ENCODE measurements at regions not wholly inside any gene's neighbourhood (a gene's known extent, or its start where the extent isn't known, plus 50 kb on each side); places are given as distances from the start of the nearest gene placed in this dataset.

- TF ChIP-seq CTCF (IDR thresholded peaks at IDR 0.05; ENCODE audit: low read depth, low read length) (no peak), EZH2phosphoT487 (IDR thresholded peaks at IDR 0.05; ENCODE audit: low read depth) (no peak)
These were observed 537.4 kb upstream of the RGS18 start for GRCh38 chr1:191620883-191621282.
